ENCODE measurements at regions not wholly inside any gene's neighbourhood (a gene's known extent, or its start where the extent isn't known, plus 50 kb on each side); places are given as distances from the start of the nearest gene placed in this dataset.

DNA sequence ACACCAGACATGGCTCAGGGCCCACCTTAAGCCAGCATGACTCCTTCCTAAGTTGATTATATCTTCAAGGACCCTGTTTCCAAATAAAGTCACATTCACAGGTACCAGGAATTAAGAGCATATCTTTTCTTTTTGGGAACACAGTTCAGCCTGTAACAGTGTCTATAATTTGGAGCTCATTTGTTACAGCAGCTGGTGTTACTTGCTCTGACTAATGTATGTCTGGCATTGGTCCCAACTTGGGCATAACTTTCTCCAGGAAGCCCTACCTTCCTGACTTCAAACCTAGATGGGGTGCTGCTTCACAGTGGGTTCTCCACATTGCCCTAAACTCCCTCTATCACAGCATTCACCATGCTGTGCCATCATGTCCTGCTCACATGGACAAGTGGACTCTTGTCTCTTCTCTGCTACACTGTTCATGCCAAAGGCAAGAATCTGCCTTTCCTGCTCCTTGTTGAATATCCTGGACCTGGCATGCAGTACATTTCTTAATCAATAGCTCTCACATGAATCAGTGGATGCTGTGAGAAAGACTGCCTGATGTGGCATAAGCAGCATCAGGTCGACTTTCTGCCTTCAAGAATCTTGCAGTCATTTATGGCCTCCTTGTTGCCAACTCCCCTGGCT is 117.4 kb upstream of the FOXA2 start:
- no peaks in the 10 kb centered on the region for H3K9me3 Mint-ChIP-seq
- H3K27me3 Mint-ChIP-seq (ENCODE audit: low read depth), result no peaks in the 10 kb centered on the region
- no peaks in the 10 kb centered on the region for H3K36me3 Mint-ChIP-seq (ENCODE audit: low read depth)
- no peak for DNase-seq (ENCODE audit: low spot score)
- no peak overlapping the region for H3K27ac Mint-ChIP-seq
- H3K4me1 Mint-ChIP-seq (ENCODE audit: low read depth), result no peaks in the 10 kb centered on the region
- H3K4me3 Mint-ChIP-seq, result no peak overlapping the region

DNA sequence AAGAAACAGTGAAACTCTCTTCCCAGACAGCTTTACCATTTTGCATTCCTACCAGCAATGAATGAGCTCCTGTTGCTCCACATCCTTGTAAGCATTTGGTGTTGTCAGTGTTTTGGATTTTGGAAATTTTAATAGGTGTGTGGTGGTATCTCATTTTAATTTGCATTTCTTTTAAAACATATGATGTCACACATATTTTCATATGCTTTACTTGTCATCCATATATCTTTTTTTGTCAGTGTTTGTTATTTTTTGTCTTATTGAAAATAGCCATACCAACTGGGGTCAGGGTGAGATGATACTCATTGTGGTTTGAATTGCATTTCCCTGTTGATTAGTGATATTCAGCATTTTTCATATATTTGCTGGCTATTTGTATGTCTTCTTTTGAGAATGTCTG is 119.5 kb upstream of the FOXA2 start:
- Mint-ChIP-seq H3K4me3 (no peak overlapping the region), H3K36me3 (ENCODE audit: low read depth) (no peaks in the 10 kb centered on the region), H3K4me1 (ENCODE audit: low read depth) (no peaks in the 10 kb centered on the region), H3K9me3 (no peaks in the 10 kb centered on the region), H3K27ac (no peak overlapping the region), H3K27me3 (ENCODE audit: low read depth) (no peaks in the 10 kb centered on the region)
- DNase-seq (ENCODE audit: low spot score), result no peak

- Mint-ChIP-seq H3K4me3 (no peak overlapping the region), H3K27me3 (ENCODE audit: low read depth) (no peaks in the 10 kb centered on the region), H3K9me3 (no peaks in the 10 kb centered on the region), H3K27ac (no peak overlapping the region), H3K36me3 (ENCODE audit: low read depth) (no peaks in the 10 kb centered on the region), H3K4me1 (ENCODE audit: low read depth) (no peaks in the 10 kb centered on the region)
- no peak for DNase-seq (ENCODE audit: low spot score)
Measured at GRCh38 chr20:22711971-22712755, 127.8 kb upstream of the FOXA2 start.

DNA sequence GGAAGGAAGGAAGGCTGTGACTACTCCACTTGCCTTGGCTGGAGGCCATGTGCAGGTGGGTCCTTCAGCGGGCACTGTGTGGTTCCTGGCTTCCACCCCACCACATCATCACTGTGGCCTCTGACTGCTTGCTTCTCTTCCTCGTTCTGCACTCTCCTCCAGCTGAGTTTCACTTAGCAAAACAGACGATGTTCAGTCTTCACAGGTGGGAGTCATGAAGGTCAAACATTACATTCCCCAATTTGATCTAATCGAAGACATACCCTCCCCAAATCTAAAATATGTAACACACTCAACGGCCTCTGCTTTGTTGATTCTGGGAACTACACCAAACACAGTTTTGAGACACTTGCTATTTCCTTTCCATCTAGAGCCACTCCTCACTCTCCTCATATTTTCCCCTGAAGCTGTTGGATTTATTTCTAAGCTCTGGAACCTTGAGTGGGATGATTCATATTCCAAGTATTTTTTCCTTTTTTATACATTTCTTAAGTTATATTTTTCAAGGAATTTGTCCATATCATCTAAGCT is 132.5 kb upstream of the FOXA2 start:
- Mint-ChIP-seq H3K27ac (no peak overlapping the region), H3K4me3 (no peak overlapping the region), H3K36me3 (ENCODE audit: low read depth) (no peaks in the 10 kb centered on the region), H3K27me3 (ENCODE audit: low read depth) (no peaks in the 10 kb centered on the region), H3K4me1 (ENCODE audit: low read depth) (no peaks in the 10 kb centered on the region), H3K9me3 (no peaks in the 10 kb centered on the region)
- no peak for DNase-seq (ENCODE audit: low spot score)

DNA sequence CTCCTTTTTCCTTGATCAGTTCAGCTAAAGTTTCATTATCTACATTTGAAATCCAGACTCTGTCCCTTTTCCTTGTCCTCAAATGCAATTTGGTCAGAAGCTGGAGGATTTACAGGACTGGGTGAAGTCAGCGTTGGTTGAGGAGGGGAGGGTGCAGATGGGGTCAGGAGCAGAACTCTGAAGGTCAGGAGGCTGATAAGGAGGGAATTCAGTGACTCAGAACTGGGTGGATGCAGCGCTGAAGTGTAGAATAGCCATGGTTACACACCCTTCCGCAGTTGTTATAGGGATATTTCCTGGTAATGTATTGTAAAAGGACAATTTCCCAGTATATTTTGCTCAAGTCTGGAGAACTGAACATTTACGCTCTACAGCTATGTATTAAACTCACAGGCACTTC is 133.1 kb upstream of the FOXA2 start:
- Mint-ChIP-seq H3K9me3 (no peaks in the 10 kb centered on the region), H3K27ac (no peak overlapping the region), H3K4me3 (no peak overlapping the region), H3K36me3 (ENCODE audit: low read depth) (no peaks in the 10 kb centered on the region), H3K4me1 (ENCODE audit: low read depth) (no peaks in the 10 kb centered on the region), H3K27me3 (ENCODE audit: low read depth) (no peaks in the 10 kb centered on the region)
- no peak for DNase-seq (ENCODE audit: low spot score)

GRCh38 chr20:22719167-22719591 is 134.8 kb upstream of the FOXA2 start:
- no peaks in the 10 kb centered on the region for H3K4me1 Mint-ChIP-seq (ENCODE audit: low read depth)
- no peak overlapping the region for H3K27ac Mint-ChIP-seq
- H3K36me3 Mint-ChIP-seq (ENCODE audit: low read depth), result no peaks in the 10 kb centered on the region
- H3K4me3 Mint-ChIP-seq, result no peak overlapping the region
- no peaks in the 10 kb centered on the region for H3K9me3 Mint-ChIP-seq
- no peak for DNase-seq (ENCODE audit: low spot score)
- H3K27me3 Mint-ChIP-seq (ENCODE audit: low read depth), result no peaks in the 10 kb centered on the region

- H3K27ac Mint-ChIP-seq, result no peak overlapping the region
- no peaks in the 10 kb centered on the region for H3K9me3 Mint-ChIP-seq
- no peak overlapping the region for H3K4me3 Mint-ChIP-seq
- H3K27me3 Mint-ChIP-seq (ENCODE audit: low read depth), result no peaks in the 10 kb centered on the region
- H3K4me1 Mint-ChIP-seq (ENCODE audit: low read depth), result no peaks in the 10 kb centered on the region
- no peaks in the 10 kb centered on the region for H3K36me3 Mint-ChIP-seq (ENCODE audit: low read depth)
- no peak for DNase-seq (ENCODE audit: low spot score)
Measured at GRCh38 chr20:22720206-22720605, 135.8 kb upstream of the FOXA2 start.

DNA sequence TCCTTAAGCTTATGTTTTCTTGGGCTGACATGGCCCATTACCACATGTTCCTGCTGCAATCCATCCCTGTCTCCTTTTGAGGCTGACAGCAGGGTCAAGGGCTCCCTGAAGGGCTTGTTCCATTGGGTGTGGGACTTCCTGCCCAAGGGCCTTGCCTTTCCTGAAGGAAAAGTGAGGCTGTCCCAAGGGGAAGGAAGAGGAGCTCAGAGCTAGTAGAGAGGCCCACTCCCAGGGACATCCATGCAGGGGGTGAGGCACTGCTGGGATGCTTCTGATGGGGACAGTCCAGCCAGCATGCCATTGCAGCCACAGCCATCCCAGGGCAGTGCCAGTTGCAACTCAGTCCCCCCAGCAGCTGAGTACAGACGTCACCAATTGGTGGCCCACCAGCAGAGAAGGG is 138.4 kb upstream of the FOXA2 start:
- no peaks in the 10 kb centered on the region for H3K4me1 Mint-ChIP-seq (ENCODE audit: low read depth)
- no peak for DNase-seq (ENCODE audit: low spot score)
- no peak overlapping the region for H3K4me3 Mint-ChIP-seq
- H3K9me3 Mint-ChIP-seq, result no peaks in the 10 kb centered on the region
- no peaks in the 10 kb centered on the region for H3K36me3 Mint-ChIP-seq (ENCODE audit: low read depth)
- H3K27me3 Mint-ChIP-seq (ENCODE audit: low read depth), result no peaks in the 10 kb centered on the region
- no peak overlapping the region for H3K27ac Mint-ChIP-seq

DNA sequence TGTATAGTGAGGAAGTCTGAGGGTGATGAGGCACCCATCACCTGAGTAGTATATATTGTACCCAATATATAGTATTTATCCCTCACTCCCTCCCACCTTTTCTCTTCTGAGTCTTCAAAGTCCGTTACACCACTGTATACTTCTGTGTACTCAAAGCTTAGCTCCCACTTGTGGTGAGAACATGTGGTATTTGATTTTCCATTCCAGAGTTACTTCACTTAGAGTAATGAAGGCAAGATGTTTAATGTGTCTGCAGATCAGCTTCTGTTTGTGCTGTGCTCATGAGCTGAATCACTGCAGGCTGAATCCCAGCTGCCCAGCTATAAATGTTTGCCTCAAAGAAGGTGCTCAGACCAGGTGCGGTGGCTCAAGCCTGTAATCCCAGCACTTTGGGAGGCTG is 139.3 kb upstream of the FOXA2 start:
- Mint-ChIP-seq H3K27ac (no peak overlapping the region), H3K27me3 (ENCODE audit: low read depth) (no peaks in the 10 kb centered on the region), H3K36me3 (ENCODE audit: low read depth) (no peaks in the 10 kb centered on the region), H3K4me1 (ENCODE audit: low read depth) (no peaks in the 10 kb centered on the region), H3K4me3 (no peak overlapping the region), H3K9me3 (no peaks in the 10 kb centered on the region)
- DNase-seq (ENCODE audit: low spot score), result no peak

DNA sequence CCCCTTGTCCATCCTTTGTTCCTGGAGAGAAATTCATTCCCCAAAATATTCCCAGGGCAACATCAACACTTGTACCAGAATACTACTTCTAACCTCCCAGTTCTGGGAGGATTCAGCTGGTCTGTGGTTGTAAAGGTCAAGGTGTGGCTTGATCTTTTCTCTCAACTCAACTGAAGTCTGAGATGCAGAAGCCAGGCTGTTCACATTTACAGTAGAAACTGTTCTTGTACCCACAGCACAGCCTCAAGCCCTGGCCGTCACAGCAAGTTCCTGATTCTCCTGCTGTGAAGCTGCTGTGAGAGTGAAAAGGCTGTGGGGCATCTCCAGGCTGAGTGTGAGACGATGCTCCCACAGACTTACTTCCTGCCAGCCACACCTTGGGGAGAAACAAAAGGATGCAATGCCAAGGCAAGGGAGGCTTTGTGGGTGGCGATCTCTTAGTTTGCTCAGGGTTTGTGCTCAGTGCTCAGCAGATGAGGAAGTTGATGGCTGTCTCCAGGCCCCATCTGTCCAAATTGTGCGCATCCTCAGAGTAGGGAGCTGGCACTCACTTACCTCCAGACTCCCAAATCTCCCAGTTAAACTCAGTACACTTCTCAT is 143.9 kb upstream of the FOXA2 start:
- Mint-ChIP-seq H3K4me1 (ENCODE audit: low read depth) (no peaks in the 10 kb centered on the region), H3K36me3 (ENCODE audit: low read depth) (no peaks in the 10 kb centered on the region), H3K27ac (no peak overlapping the region), H3K27me3 (ENCODE audit: low read depth) (no peaks in the 10 kb centered on the region), H3K4me3 (no peak overlapping the region), H3K9me3 (no peaks in the 10 kb centered on the region)
- no peak for DNase-seq (ENCODE audit: low spot score)

DNA sequence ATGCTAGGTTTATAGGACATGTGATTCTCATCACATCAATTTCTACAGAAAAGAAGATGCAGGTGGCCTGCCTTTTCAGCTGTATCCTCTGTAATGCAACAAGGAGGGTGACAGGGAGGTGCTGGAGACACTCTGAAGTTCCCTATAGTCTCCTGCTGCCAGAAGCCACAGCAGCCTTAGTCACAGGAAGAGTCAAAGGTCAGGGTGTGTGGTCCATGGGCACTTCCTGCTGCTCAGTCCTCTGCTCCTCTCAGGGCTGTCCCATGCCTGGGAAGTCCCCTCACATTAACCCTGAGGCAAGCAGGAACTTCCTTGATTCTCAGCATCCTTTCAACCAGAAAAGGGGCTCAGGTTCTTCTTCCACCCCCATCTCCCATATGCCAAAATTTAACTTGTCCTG is 144.8 kb upstream of the FOXA2 start:
- Mint-ChIP-seq H3K9me3 (no peaks in the 10 kb centered on the region), H3K4me3 (no peak overlapping the region), H3K27me3 (ENCODE audit: low read depth) (no peaks in the 10 kb centered on the region), H3K36me3 (ENCODE audit: low read depth) (no peaks in the 10 kb centered on the region), H3K27ac (no peak overlapping the region), H3K4me1 (ENCODE audit: low read depth) (no peaks in the 10 kb centered on the region)
- DNase-seq (ENCODE audit: low spot score), result no peak

- Mint-ChIP-seq H3K27me3 (ENCODE audit: low read depth) (no peaks in the 10 kb centered on the region), H3K4me3 (no peak overlapping the region), H3K9me3 (no peaks in the 10 kb centered on the region), H3K27ac (no peak overlapping the region), H3K36me3 (ENCODE audit: low read depth) (no peaks in the 10 kb centered on the region), H3K4me1 (ENCODE audit: low read depth) (no peaks in the 10 kb centered on the region)
- DNase-seq (ENCODE audit: low spot score), result no peak
Measured at GRCh38 chr20:22729616-22730236, 145.4 kb upstream of the FOXA2 start.

GRCh38 chr20:22732751-22733150 is 148.4 kb upstream of the FOXA2 start:
- H3K27me3 Mint-ChIP-seq (ENCODE audit: low read depth), result no peaks in the 10 kb centered on the region
- no peak overlapping the region for H3K27ac Mint-ChIP-seq
- no peak overlapping the region for H3K4me3 Mint-ChIP-seq
- H3K36me3 Mint-ChIP-seq (ENCODE audit: low read depth), result no peaks in the 10 kb centered on the region
- no peak for DNase-seq (ENCODE audit: low spot score)
- H3K9me3 Mint-ChIP-seq, result no peaks in the 10 kb centered on the region
- no peaks in the 10 kb centered on the region for H3K4me1 Mint-ChIP-seq (ENCODE audit: low read depth)

All from T-helper 2 cell treated with Interferon-gamma antibody and Interleukin-4, amounts not matched to agents 5 μg/mL and 100 μg/mL, for 36 hours (primary cell).